Caki2 (cell line): ENCODE measurements at regions not wholly inside any gene's neighbourhood (a gene's known extent, or its start where the extent isn't known, plus 50 kb on each side); places are given as distances from the start of the nearest gene placed in this dataset.

Source experiments
- DNase-seq: peaks from one replicate; pipeline ENCODE4 v3.0.0-alpha.2; 2015; ENCODE audit warnings: low read depth
- in situ Hi-C: cut with HindIII; loops from 2 replicates; pipeline ENCODE4 v1.10.0; 2016; ENCODE audit warnings: low sequenced_read_pairs, low pct_unique_long_range_greater_than_20kb, mixed read lengths

DNA sequence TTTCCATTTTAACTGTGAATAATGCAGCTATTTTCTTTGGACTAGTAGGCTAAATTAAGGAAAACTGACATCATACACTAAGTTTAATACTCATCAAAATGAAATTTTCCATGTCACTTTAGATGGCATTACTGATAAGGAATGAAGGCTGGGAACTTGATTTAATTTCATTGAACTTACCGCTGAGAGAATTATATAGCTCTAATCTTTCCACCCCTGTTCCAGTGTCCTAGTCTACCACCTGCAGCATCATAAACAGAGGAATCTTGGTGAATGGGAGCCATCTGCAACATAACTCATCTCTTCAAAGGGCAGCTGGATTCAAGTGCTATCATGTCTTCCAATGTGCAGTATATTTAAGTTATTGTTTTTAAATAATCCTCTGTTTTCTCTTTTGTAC lies 1395.2 kb downstream of the EPHA7 start:
- in situ Hi-C loops: no loop called here
- no peak for DNase-seq

DNA sequence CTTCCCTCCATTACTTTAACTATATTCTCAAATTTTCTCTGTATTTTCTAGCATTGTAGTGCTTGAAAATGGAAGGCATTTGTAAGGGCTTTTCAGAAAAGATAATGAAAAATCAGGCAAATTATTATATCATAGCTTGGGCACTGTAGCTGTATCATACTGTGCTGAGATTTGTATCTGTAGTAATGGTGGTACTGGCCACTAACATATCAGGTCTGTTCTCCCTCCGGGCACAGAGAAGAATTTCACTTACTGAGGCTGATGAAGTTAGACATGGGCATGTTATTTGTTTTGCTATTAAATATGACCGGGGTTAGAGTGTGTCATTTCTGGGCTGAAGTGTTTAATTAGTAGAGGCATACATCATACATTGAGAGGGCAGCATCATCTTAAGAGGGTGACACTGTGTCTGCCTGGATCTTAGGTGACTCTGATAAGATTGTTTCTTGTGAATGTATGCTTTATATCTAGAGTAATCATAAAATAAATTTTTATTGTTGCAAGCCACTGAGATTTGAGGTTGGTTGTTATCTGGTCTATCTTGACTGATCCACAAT lies 1395.9 kb downstream of the EPHA7 start:
- DNase-seq: no peak
- in situ Hi-C loops: no loop called here

DNA sequence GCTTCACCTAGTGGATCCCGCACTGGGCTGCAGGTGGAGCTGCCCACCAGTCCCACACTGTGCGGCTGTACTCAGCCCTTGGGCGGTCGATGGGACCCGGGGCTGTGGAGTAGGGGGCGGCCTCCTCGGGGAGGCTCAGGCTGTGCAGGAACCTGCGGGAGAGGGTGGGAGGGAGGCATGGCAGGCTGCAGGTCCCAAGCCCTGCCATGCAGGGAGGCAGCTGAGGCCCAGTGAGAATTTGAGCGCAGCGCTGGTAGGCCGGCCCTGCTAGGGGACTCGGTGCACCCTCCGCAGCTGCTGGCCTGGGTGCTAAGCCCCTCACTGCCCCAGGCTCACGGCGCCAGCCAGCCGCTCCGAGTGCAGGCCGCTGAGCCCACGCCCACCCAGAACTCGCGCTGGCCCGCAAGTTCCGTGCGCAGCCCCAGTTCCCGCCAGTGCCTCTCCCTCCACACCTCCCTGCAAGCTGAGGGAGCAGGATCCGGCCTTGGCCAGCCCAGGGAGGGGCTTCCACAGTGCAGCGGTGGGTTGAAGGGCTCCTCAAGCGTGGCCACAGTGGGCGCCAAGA lies 1407.6 kb downstream of the EPHA7 start:
- no peak for DNase-seq
- in situ Hi-C loops: no loop called here

DNA sequence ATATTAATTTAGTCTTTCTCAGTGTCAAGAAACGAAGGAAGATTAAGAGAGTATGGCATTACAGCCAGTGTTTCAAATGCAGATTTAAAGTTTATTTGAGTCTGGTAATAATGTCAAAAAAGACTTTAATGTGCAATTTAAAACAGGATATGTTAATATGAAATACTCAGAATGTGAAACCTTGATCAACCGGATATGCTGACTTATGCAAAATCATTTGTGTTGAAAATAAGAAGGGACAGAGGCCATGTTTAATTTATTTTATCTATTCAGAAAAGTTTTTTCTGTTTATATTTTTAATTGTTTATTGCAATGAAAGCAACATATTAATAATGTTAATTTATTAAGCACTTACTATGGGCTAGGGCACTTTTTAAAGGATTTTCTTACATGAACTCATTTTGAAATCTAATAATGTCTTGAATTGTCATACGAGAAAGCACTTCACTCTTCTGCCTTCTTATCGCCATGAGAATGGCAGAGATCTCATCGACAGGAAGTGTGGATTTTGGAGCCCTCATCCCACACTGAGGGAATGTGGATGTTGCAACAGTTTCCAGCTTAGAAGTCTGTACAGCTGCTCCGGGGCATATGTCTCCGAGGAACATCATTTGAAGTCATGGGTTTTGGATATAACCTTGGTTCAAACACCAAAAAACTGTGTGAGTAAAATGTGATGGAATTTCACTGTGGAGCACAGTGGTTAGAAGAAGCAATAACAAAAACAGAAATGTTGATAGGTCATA lies 1410.4 kb downstream of the EPHA7 start:
- in situ Hi-C loops: no loop called here
- no peak for DNase-seq

DNA sequence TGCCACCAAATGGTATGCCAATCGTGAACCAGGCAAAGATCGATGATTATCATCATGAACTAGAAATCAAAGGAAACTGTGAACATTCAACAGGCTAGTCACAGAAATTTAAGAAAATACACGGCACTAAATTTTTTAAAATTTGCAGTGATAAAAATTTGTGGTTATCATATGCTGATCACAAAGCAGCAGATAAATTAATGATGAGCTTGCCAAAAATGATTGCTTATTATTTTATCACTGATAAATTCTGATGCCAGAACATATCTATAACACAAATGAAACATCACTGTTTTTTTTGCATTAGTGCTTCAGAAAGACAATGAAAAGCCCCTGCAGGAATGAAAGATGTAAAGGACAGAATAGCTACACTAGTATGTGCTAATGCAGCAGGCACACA lies 1413.2 kb upstream of the MAP3K7 start:
- no peak for DNase-seq
- in situ Hi-C loops: no loop called here

DNA sequence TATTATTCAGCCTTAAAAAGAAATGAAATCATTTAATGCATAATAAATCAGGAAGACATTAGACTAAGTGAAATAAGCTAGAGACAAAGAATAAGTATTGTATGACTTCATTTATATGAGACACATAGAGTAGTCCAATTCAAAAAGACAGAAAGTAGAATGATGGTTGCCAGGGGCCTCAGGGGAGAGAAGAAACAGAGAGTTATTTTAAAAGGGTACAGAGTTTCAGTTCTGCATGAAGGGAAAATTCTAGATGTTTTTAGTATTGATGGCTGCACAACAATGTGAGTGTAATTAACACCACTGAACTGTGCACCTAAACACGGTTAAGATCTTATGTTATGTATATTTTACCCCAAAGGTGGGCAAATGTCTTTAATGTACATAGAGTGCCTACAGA lies 1407.9 kb upstream of the MAP3K7 start:
- no peak for DNase-seq
- in situ Hi-C loops: no loop called here

DNA sequence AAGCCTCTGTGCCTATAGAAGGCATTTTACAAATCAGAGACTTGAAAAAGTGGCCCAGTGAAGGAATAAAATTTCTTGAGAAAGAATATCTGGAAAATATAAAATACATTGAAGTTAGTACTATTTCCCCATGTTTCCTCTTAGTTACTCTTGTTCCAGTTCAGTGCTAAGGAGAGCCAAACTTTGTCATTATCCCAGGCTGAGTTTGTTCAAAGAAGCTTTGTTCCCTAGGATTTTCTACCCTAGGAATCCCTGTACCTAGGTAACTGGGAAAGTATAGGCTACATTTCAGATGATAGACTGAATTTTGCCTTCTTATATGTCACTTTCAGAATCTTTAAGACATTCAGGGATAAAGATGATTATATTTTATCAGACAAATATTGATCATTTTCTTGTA lies 1395.7 kb upstream of the MAP3K7 start:
- DNase-seq: no peak
- in situ Hi-C loops: no loop called here

DNA sequence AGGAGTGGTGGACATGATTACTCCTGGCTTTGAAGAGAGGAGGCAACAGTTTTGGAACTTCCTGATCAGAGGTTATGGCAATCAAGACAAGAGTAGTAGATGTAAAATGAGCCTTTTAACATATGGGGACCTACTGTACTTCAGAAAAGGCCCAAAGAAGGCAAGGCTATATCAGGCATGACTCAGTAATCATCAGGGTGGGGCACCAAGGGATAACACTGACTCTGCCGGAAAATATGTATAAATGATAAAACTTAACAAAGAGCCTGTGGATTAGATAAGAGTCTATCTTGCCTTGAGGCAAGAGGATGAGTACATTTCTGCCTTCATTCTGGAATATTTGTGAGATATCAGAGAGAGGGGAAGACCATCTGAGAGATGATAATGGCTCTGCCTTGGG lies 1389.9 kb upstream of the MAP3K7 start:
- in situ Hi-C loops: no loop called here
- DNase-seq: no peak

DNA sequence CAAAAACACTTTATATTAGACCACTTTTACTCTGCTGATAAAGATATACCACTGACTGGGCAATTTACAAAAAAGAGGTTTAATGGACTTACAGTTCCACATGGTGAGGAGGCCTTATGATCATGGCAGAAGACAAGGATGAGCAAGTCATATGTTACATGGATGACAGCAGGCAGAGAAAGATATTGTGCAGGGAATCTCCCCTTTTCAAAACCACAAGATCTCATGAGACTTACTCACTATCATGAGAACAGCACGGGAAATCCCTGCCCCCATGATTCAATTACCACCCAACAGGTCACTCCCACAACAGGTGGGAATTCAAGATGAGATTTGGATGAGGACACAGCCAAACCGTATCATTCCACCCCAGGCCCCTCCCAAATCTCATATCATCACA lies 1383.8 kb upstream of the MAP3K7 start:
- no peak for DNase-seq
- in situ Hi-C loops: no loop called here

DNA sequence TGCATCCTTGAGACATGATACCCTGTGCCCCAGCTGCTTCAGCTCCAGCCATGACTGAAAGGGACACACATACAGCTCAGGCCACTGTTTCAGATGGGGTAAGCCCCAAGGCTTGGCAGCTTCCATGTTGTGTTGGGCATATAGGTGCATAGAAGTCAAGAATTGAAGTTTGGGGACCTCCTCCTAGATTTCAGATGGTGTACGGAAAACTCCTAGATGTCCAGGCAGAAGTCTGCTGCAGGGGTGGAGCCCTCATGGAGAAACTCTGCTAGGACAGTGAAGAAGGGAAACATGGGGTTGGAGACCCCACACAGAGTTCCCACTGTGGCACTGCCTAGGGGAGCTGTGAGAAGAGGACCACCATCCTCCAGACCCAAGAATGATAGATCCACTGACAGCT lies 1379.0 kb upstream of the MAP3K7 start:
- in situ Hi-C loops: no loop called here
- no peak for DNase-seq

DNA sequence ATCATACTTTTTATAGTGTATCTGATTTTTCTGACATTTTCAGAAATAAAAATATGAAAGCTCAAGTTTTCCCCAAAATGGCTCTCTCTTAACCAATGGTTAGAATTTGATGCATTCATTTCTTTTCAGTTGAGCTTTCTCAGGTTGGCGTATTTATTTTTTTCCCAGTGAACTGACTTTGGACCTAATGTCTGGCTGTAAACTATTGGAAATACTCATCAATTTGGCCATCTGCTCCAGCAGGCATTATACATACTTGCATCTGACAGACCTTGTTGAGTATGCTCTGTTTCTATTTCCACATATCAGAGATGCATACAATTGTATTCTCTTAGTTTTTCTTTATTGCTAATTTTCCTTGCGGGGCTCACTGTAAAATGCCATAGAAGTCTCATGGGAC lies 1374.8 kb upstream of the MAP3K7 start:
- no peak for DNase-seq
- in situ Hi-C loops: no loop called here

DNA sequence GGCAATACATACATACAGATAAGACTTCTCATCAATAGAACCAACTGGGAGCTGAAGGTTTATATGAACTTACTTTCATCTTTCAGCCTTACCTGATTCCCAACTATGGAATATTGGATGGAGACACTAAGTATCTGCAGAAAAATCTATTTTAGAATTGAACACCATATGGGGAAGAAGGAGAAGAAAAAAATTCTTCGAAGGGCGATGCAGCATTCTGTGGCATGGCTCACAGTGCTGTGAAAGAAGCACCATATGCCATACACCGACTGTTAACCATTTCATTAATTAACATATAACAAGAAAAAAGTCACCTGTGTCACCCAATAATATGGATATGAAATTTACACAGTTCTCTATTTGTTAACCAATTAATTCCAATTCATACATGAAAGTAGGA lies 1374.4 kb upstream of the MAP3K7 start:
- in situ Hi-C loops: no loop called here
- DNase-seq: no peak

DNA sequence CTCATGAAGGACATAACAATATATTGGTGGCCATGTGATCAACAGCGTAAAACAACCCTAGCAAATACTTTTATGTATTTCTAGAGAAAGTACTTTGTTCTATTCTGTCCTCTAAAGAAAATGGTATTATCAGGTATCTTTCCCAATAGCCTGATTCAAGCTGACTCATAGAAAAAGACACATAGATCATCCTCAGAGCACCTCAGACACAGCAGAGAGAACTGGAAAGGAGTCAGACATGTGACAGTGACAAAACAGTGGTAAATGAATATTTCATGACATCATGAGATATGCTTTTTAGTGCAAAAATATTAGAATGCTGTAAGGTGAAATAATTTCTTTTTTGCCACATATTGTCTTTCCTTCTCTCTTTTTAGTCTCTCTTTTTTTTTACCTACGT lies 1355.0 kb upstream of the MAP3K7 start:
- no peak for DNase-seq
- in situ Hi-C loops: no loop called here

DNA sequence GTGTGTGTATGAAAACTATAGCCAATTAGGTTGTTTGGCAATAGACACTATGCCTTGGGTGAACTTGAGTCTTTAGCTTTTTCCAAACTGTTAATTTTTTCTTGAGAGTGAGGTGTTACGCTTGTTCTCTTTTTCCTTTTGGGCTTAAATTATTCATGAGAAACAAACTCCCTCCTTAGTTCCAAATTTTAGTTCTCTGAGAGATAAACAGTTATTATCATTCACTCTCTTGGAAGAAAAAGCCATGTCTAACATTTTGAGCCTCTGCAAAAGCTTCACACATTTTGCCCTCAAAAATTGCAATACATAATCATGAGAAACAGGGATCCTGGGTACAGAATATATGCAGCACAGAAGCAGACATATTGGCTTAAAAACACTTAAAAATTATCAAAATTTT lies 1353.9 kb upstream of the MAP3K7 start:
- no peak for DNase-seq
- in situ Hi-C loops: no loop called here

DNA sequence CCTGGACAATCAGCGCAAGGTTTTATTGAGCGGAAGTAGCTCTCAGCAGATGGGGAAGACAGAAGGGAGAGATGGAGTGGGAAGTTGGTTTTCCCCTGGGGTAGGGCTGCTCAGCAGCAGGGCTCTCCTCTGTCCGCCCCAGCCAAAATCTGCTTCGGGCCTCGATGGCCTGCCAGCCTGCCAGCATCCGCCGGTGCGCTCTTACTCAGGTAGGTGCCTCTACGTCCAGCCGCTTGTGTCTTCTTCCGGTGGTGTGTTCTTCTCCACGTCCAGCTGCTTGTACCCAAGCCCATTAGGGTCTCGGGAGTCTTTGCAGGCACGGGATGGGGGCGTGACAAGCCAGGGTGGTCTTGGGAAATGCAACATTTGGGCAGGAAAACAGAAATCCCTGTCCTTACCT lies 1340.0 kb upstream of the MAP3K7 start:
- in situ Hi-C loops: no loop called here
- no peak for DNase-seq

DNA sequence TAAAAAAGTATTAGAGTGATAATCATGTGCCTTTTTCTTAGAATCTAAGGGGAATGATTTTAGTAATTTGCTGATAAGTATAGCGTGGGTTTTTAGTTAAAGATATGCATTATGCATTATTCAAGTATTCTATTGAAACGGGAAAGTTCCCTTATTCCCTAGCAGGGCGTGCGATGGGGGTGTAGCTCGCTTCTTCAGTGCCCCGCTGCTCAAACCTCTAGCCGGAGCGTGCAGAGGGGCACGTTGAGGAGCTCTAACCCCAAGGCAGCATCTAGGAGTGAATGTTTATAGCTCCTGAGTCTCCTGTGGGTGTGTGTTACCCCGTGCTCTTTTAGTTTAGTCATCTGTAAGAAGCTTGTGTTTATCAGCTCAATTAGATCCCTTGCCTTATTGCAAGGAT lies 1339.5 kb upstream of the MAP3K7 start:
- in situ Hi-C loops: no loop called here
- DNase-seq: no peak

DNA sequence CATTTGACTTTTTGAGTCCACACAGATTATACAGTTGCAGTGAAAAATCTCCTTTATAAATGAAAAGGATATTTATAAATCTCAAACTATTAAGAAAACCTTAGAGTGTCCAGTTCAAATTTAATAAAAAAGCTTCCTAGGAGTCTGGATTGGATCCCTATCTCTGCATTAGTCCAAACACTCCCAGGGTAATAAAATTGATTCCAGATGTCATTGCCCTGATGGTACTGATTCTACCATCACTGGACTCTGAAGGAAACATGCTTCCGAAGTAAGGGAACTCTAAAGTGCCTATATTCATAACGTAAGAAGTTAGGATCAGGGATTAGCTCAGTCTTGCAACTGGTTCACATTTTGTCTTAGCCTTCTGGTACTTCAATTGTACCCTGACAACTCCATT lies 1325.1 kb upstream of the MAP3K7 start:
- in situ Hi-C loops: no loop called here
- no peak for DNase-seq

DNA sequence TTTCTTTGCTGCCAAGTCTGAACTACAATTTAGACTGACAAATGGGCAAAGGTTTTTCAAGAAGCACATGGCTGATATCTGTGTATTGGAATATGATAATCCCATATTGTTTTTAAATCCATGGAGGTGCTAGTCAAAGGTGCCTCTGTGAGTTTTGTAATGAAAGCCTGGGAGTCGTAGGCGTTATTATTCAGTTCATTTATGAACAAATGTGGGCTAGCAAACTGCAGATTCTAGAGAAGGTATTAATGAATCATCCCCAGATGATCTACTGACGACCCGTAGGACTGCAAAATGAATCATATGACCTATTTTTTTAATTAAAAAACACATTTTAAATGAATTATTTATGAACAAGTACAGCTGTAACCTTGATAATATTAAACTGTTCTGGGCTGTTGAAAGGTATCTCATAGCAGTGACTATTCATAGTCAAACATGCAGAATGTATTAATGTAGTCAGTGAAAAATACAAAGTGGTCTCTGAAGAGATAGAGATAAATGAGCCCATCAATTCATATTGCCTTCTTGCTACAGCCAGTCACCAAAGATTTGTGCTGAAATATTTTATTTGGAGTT lies 1317.8 kb upstream of the MAP3K7 start:
- in situ Hi-C loops: no loop called here
- no peak for DNase-seq

DNA sequence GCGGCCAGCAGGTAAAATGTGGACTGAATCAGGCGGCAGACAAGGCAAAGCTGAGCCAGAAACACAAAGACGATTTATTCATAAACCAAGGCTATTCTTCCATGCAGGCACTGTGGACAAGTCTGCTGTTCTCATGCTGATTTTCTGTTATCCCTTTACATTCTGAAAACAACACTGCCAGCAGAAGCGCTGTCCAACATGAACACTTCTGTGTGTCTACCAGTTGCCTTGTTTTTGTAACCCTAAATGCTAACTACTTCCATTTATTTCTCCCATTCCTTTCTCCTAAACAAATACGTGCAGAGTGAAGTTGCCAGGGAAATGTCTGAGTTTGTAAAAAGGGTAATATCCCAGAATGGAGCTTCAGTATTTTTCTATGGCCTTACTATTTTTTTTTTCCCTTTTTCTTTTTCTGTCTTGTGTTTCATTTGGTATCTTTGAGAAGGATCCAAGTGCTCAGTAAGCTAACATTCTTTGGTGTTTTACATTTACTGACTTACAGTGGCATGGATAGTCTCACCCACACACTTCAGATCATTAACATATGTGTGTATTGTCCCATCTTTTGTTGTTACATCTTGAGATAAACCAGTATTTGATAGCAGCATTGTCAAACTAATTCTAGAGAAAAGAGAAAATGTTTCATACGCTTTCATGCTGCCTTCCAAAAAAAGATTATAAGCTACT lies 1308.9 kb upstream of the MAP3K7 start:
- no peak for DNase-seq
- in situ Hi-C loops: no loop called here
